ENCODE measurements at regions not wholly inside any gene's neighbourhood (a gene's known extent, or its start where the extent isn't known, plus 50 kb on each side); places are given as distances from the start of the nearest gene placed in this dataset.

- TF ChIP-seq EZH2 (IDR thresholded peaks at IDR 0.05; ENCODE audit: low read depth) (no peak), CTCF (conservative IDR thresholded peaks at IDR 0.05) (no peak)
- DNase-seq: no peak
- ChIA-PET POLR2A (ENCODE audit: unreplicated experiment) (interaction anchor here (0.6 kb wide), 1 partner anchor 20 kb away, joined by 3 read pairs; no protein-coding TSS in a partner anchor), CTCF (no interaction called here)
- Histone ChIP-seq H3K4me2 (no peak overlapping the region), H3K36me3 (ENCODE audit: low read depth) (no peaks in the 10 kb centered on the region), H2AFZ (no peak overlapping the region), H3K27me3 (ENCODE audit: insufficient read depth, low read depth) (no peaks in the 10 kb centered on the region), H3K9me3 (ENCODE audit: insufficient read depth, low read depth) (no peaks in the 10 kb centered on the region), H3K9me2 (ENCODE audit: insufficient read depth) (no peaks in the 10 kb centered on the region), H4K20me1 (ENCODE audit: insufficient read depth) (no peaks in the 10 kb centered on the region), H3F3A (ENCODE audit: insufficient read depth, low read depth) (no peaks in the 10 kb centered on the region), H3K79me2 (ENCODE audit: low read depth) (no peaks in the 10 kb centered on the region), H3K4me3 (no peak overlapping the region), H3K4me1 (replicated peaks; ENCODE audit: insufficient read depth) (peaks cover 8% of the 10 kb centered on the region; the same call in 1 of the 2 replicates), H3K27ac (no peak overlapping the region)
- BruUV-seq (replicated peaks): no TSS peak
- intact Hi-C loops (cut with micrococcal nuclease; ENCODE audit: unreplicated experiment): no loop called here
Measured at GRCh38 chr5:56386046-56386445, 152.9 kb upstream of the ANKRD55 start.

DNA sequence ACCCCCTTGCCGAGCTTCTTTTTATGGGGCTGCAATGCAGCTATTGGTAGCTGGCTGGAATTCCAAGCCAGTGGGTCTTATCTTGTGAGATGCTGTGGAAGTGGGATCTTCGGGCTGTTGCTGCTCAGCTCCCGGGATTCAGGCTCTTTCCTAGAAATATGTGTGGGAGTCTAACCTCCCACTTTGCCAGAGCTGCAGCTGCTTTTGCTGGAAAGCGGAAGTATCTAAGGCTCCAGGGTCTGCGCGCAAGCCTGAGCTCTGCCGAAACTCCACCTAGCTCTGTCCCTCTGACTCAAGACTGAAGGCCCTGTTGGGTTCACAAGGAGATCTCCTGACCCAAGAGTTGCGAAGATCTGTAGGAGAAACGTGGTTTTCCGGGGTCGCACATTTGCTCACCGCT, 151.1 kb upstream of the ANKRD55 start:
- BruUV-seq (replicated peaks): no TSS peak
- H3K4me3 ChIP-seq: no peak overlapping the region
- no peaks in the 10 kb centered on the region for H3K27me3 ChIP-seq (ENCODE audit: insufficient read depth, low read depth)
- no peaks in the 10 kb centered on the region for H3K79me2 ChIP-seq (ENCODE audit: low read depth)
- no peak overlapping the region for H2AFZ ChIP-seq
- POLR2A ChIA-PET (ENCODE audit: unreplicated experiment): no interaction called here
- H3K4me1 ChIP-seq (replicated peaks; ENCODE audit: insufficient read depth): peaks cover 8% of the 10 kb centered on the region; the same call in 1 of the 2 replicates
- no peaks in the 10 kb centered on the region for H3K9me3 ChIP-seq (ENCODE audit: insufficient read depth, low read depth)
- CTCF ChIA-PET: interaction anchor here (0.5 kb wide), 1 partner anchor 489 kb away, joined by 5 read pairs; no protein-coding TSS in a partner anchor
- no peak overlapping the region for H3K27ac ChIP-seq
- H3F3A ChIP-seq (ENCODE audit: insufficient read depth, low read depth): no peaks in the 10 kb centered on the region
- H4K20me1 ChIP-seq (ENCODE audit: insufficient read depth): no peaks in the 10 kb centered on the region
- no peaks in the 10 kb centered on the region for H3K36me3 ChIP-seq (ENCODE audit: low read depth)
- DNase-seq: no peak
- no peaks in the 10 kb centered on the region for H3K9me2 ChIP-seq (ENCODE audit: insufficient read depth)
- intact Hi-C loops (cut with micrococcal nuclease; ENCODE audit: unreplicated experiment): no loop called here
- TF ChIP-seq CTCF (conservative IDR thresholded peaks at IDR 0.05): no peak
- TF ChIP-seq EZH2 (IDR thresholded peaks at IDR 0.05; ENCODE audit: low read depth): no peak
- H3K4me2 ChIP-seq: no peak overlapping the region

GRCh38 chr5:56383761-56384160, 150.6 kb upstream of the ANKRD55 start:
- ChIA-PET POLR2A (ENCODE audit: unreplicated experiment) (no interaction called here), CTCF (no interaction called here)
- no peak for DNase-seq
- Histone ChIP-seq H3K4me3 (no peak overlapping the region), H3K9me3 (ENCODE audit: insufficient read depth, low read depth) (no peaks in the 10 kb centered on the region), H4K20me1 (ENCODE audit: insufficient read depth) (no peaks in the 10 kb centered on the region), H3K4me1 (replicated peaks; ENCODE audit: insufficient read depth) (peaks cover 8% of the 10 kb centered on the region; the same call in 1 of the 2 replicates), H3K9me2 (ENCODE audit: insufficient read depth) (no peaks in the 10 kb centered on the region), H3K36me3 (ENCODE audit: low read depth) (no peaks in the 10 kb centered on the region), H2AFZ (no peak overlapping the region), H3K27me3 (ENCODE audit: insufficient read depth, low read depth) (no peaks in the 10 kb centered on the region), H3K4me2 (no peak overlapping the region), H3F3A (ENCODE audit: insufficient read depth, low read depth) (no peaks in the 10 kb centered on the region), H3K27ac (no peak overlapping the region), H3K79me2 (ENCODE audit: low read depth) (no peaks in the 10 kb centered on the region)
- intact Hi-C loops (cut with micrococcal nuclease; ENCODE audit: unreplicated experiment): no loop called here
- TF ChIP-seq CTCF (conservative IDR thresholded peaks at IDR 0.05): no peak
- no peak for TF ChIP-seq EZH2 (IDR thresholded peaks at IDR 0.05; ENCODE audit: low read depth)
- BruUV-seq (replicated peaks): no TSS peak

Data from PC-9 (cell line).